Endothelial cell of umbilical vein (primary cell): ENCODE measurements at regions not wholly inside any gene's neighbourhood (a gene's known extent, or its start where the extent isn't known, plus 50 kb on each side); places are given as distances from the start of the nearest gene placed in this dataset.

Experiments
- BruUV-seq: library from RNA; stranded (reverse); fragments of 400-500 nt; replicated peaks from 2 replicates; lab custom pipeline; 2021; lab: Mats Ljungman, UMichigan
- CTCF ChIA-PET: fragments of 300-600, 350-600 bp; sonication (Branson Sonifier 250); formaldehyde crosslinking; loops from one replicate; lab custom pipeline; 2021; ENCODE audit warnings: antibody characterized with exemption, inconsistent platforms; lab: Charles Lee
- POLR2A ChIA-PET: fragments of 300-600, 350-600 bp; sonication (Branson Sonifier 250); formaldehyde crosslinking; loops from one replicate; lab custom pipeline; 2021; ENCODE audit warnings: antibody characterized with exemption, inconsistent platforms; lab: Charles Lee
- DNase-seq: peaks from one replicate; pipeline ENCODE4 v3.0.0-alpha.2; 2011; ENCODE audit warnings: low read depth, low spot score
- FAIRE-seq: peaks from 2 replicates; lab custom pipeline; 2011; peaks lifted over from hg19 to GRCh38; lab: Jason Lieb, UNC
- H2AFZ ChIP-seq: 2 replicates; pipeline ENCODE4 v1.6.0; 2012; ENCODE audit warnings: low read depth, low read length, control low read depth, inconsistent platforms
- H3K27ac ChIP-seq: 2 replicates; pipeline ENCODE4 v1.5.1; 2011; ENCODE audit warnings: low read depth, mild to moderate bottlenecking, control low read depth, low read length, moderate library complexity; ENCODE audit not compliant: insufficient read depth
- H3K27me3 ChIP-seq, 2 experiments: 2 replicates each; pipeline versions ENCODE4 v1.6.0 to v1.6.1; 2011; ENCODE audit warnings: low read length in 2 of 2, mixed read lengths in 1 of 2; ENCODE audit not compliant: control insufficient read depth in 2 of 2, insufficient read depth in 2 of 2
- H3K36me3 ChIP-seq, 2 experiments: 2 replicates in 1 of 2; 3 replicates in 1 of 2; pipeline ENCODE4 v1.5.1; 2011; ENCODE audit warnings: low read length in 2 of 2, mild to moderate bottlenecking in 1 of 2, moderate library complexity in 1 of 2; ENCODE audit not compliant: control insufficient read depth in 2 of 2, insufficient read depth in 2 of 2; ENCODE audit errors: extremely low read depth in 1 of 2
- H3K4me1 ChIP-seq: 3 replicates; pipeline ENCODE4 v1.5.1; 2011; ENCODE audit warnings: mild to moderate bottlenecking, low read length; ENCODE audit not compliant: control insufficient read depth, insufficient read depth; ENCODE audit errors: extremely low read depth
- H3K4me2 ChIP-seq: 2 replicates; pipeline ENCODE4 v1.6.1; 2011; ENCODE audit warnings: low read length, control low read depth, mixed read lengths; ENCODE audit not compliant: insufficient read depth
- H3K4me3 ChIP-seq, 3 experiments: fragments of 200-600 bp in 1 of 3; sonication (generic), shearing (Covaris generic) in 1 of 3; replicated peaks in 1 of 3; 2 replicates each; pipeline ENCODE4 v1.5.1; 2011 to 2016; ENCODE audit warnings: control low read depth in 3 of 3, low read length in 3 of 3, mild to moderate bottlenecking in 2 of 3, inconsistent platforms in 1 of 3, low read depth in 1 of 3, moderate library complexity in 1 of 3; ENCODE audit not compliant: insufficient read depth in 1 of 3
- H3K79me2 ChIP-seq: 2 replicates; pipeline ENCODE4 v1.6.0; 2012; ENCODE audit warnings: low read length, inconsistent platforms; ENCODE audit not compliant: control insufficient read depth, insufficient read depth
- H3K9ac ChIP-seq: replicated peaks from 2 replicates; pipeline ENCODE3; 2011; ENCODE audit warnings: low read length, control low read depth; ENCODE audit not compliant: insufficient read depth; ENCODE audit errors: extremely low read depth
- H3K9me1 ChIP-seq: replicated peaks from 3 replicates; pipeline ENCODE4 v1.6.0; 2011; ENCODE audit warnings: mild to moderate bottlenecking, low read length; ENCODE audit not compliant: control insufficient read depth, insufficient read depth; ENCODE audit errors: extremely low read depth
- H3K9me3 ChIP-seq: replicated peaks from 2 replicates; pipeline ENCODE4 v1.5.1; 2012; ENCODE audit warnings: low read length, inconsistent platforms; ENCODE audit not compliant: control insufficient read depth, insufficient read depth
- H4K20me1 ChIP-seq: replicated peaks from 2 replicates; pipeline ENCODE3; 2011; ENCODE audit warnings: mild to moderate bottlenecking, low read length; ENCODE audit not compliant: control insufficient read depth, insufficient read depth; ENCODE audit errors: extremely low read depth
- CTCF ChIP-seq, 2 donors: IDR thresholded peaks; 1 replicate in 1 of 2; 2 replicates in 1 of 2; pipeline ENCODE4 v1.5.1; 2011; ENCODE audit warnings: low read length in 2 of 2, mild to moderate bottlenecking in 2 of 2, moderate library complexity in 2 of 2, control low read depth in 1 of 2, inconsistent platforms in 1 of 2, low read depth in 1 of 2; ENCODE audit not compliant: insufficient read depth in 1 of 2; ENCODE audit errors: extremely low read depth in 1 of 2
- EZH2 ChIP-seq: IDR thresholded peaks from 2 replicates; pipeline ENCODE4 v1.6.1; 2012; ENCODE audit warnings: borderline replicate concordance, low read depth, mild to moderate bottlenecking, moderate library complexity, low read length, inconsistent platforms; ENCODE audit not compliant: severe bottlenecking
- FOS ChIP-seq: IDR thresholded peaks from 2 replicates; pipeline ENCODE4 v1.6.1; 2011; ENCODE audit warnings: mild to moderate bottlenecking, low read length, moderate library complexity, borderline replicate concordance; ENCODE audit not compliant: insufficient read depth
- GATA2 ChIP-seq: IDR thresholded peaks from 2 replicates; pipeline ENCODE4 v1.7.0; 2011; ENCODE audit warnings: low read depth, mild to moderate bottlenecking, moderate library complexity, mixed read lengths, low read length; ENCODE audit not compliant: insufficient read length, insufficient read depth
- JUN ChIP-seq: IDR thresholded peaks from 2 replicates; pipeline ENCODE4 v1.6.1; 2011; ENCODE audit warnings: borderline replicate concordance, low read depth; ENCODE audit not compliant: insufficient read length, insufficient read depth
- MAX ChIP-seq: IDR thresholded peaks from 2 replicates; pipeline ENCODE4 v1.6.1; 2011; ENCODE audit not compliant: insufficient read depth, insufficient read length
- MYC ChIP-seq: IDR thresholded peaks from one replicate; pipeline ENCODE4 v1.6.1; 2011; ENCODE audit warnings: mild to moderate bottlenecking, low read depth, low read length
- POLR2A ChIP-seq: IDR thresholded peaks from 2 replicates; pipeline ENCODE4 v1.6.1; 2012; ENCODE audit warnings: low read depth, mild to moderate bottlenecking, control low read depth, low read length
- POLR2AphosphoS5 ChIP-seq: IDR thresholded peaks from 2 replicates; pipeline ENCODE4 v1.6.1; 2012; ENCODE audit warnings: low read depth, mild to moderate bottlenecking, control low read depth, low read length, moderate library complexity; ENCODE audit not compliant: insufficient read depth
- dilution Hi-C: fragments of 300-500 bp; cut with MboI; formaldehyde crosslinking; loops from one replicate; pipeline ENCODE4 v1.15.0; 2019; ENCODE audit warnings: low sequenced_read_pairs; ENCODE audit not compliant: extremely low pct_ligation_motif_present
- intact Hi-C: fragments of 100-400 bp; cut with micrococcal nuclease; formaldehyde crosslinking; loops from one replicate; pipeline ENCODE4 v1.10.0; 2022

GRCh38 chr13:111540486-111540885 is 220.0 kb downstream of the TEX29 start:
- TF ChIP-seq JUN: no peak
- TF ChIP-seq MYC: no peak
- TF ChIP-seq POLR2AphosphoS5: no peak
- TF ChIP-seq POLR2A: no peak
- no peak for TF ChIP-seq CTCF (IDR thresholded peaks at IDR 0.05; ENCODE audit: extremely low read depth in 1 of 2, insufficient read depth in 1 of 2, low read depth in 1 of 2, low read length in 2 of 2)
- TF ChIP-seq FOS: no peak
- TF ChIP-seq GATA2: no peak
- TF ChIP-seq MAX: no peak
- no peak for TF ChIP-seq EZH2
- no peaks in the 10 kb centered on the region for H3K36me3 ChIP-seq
- no peaks in the 10 kb centered on the region for H3K9me1 ChIP-seq
- no peak for DNase-seq
- H2AFZ ChIP-seq: no peak overlapping the region
- no peak overlapping the region for H3K27ac ChIP-seq
- no peaks in the 10 kb centered on the region for H3K9me3 ChIP-seq
- H3K27me3 ChIP-seq: no peaks in the 10 kb centered on the region
- H3K9ac ChIP-seq: no peak overlapping the region
- no peak overlapping the region for H3K4me2 ChIP-seq
- H3K4me3 ChIP-seq: no peak overlapping the region
- no peaks in the 10 kb centered on the region for H4K20me1 ChIP-seq
- dilution Hi-C loops: no loop called here
- H3K79me2 ChIP-seq: no peaks in the 10 kb centered on the region
- POLR2A ChIA-PET: no interaction called here
- FAIRE-seq: no peak
- no TSS peak for BruUV-seq
- intact Hi-C loops: no loop called here
- no peaks in the 10 kb centered on the region for H3K4me1 ChIP-seq
- CTCF ChIA-PET: no interaction called here
